ENCODE measurements at regions not wholly inside any gene's neighbourhood (a gene's known extent, or its start where the extent isn't known, plus 50 kb on each side); places are given as distances from the start of the nearest gene placed in this dataset.

GRCh38 chr1:162983671-162984425 lies 85.3 kb upstream of the RGS4 start:
- ATAC-seq (ENCODE audit: low read depth in 2 of 2) (no peak), DNase-seq (no peak)
- Mint-ChIP-seq H3K4me1 (no peaks in the 10 kb centered on the region), H3K27me3 (peaks cover 0 to 27% (median 11%) of the 10 kb centered on the region in 3 donors), H3K36me3 (no peaks in the 10 kb centered on the region), H3K27ac (no peak overlapping the region), H3K9me3 (peaks cover 0 to 1% (median 0%) of the 10 kb centered on the region in 7 donors), H3K4me3 (no peak overlapping the region)

GRCh38 chr1:162982364-162982763 lies 86.8 kb upstream of the RGS4 start:
- Mint-ChIP-seq H3K4me1 (no peaks in the 10 kb centered on the region), H3K9me3 (peaks cover 0 to 1% (median 0%) of the 10 kb centered on the region in 7 donors), H3K36me3 (no peaks in the 10 kb centered on the region), H3K4me3 (no peak overlapping the region), H3K27ac (no peak overlapping the region), H3K27me3 (peaks cover 0 to 22% (median 11%) of the 10 kb centered on the region in 3 donors)
- ATAC-seq (ENCODE audit: low read depth in 2 of 2) (no peak), DNase-seq (no peak)

GRCh38 chr1:162977944-162978568 lies 91.1 kb upstream of the RGS4 start:
- ATAC-seq (ENCODE audit: low read depth in 2 of 2): no peak
- Mint-ChIP-seq H3K36me3 (no peaks in the 10 kb centered on the region), H3K4me3 (no peak overlapping the region), H3K27ac (no peak overlapping the region), H3K4me1 (no peaks in the 10 kb centered on the region), H3K27me3 (peaks cover 0 to 20% (median 0%) of the 10 kb centered on the region in 3 donors), H3K9me3 (peaks cover 0 to 1% (median 0%) of the 10 kb centered on the region in 7 donors)
- DNase-seq: no peak

GRCh38 chr1:162976628-162977027 lies 92.5 kb upstream of the RGS4 start:
- DNase-seq: no peak
- peaks cover 0 to 23% (median 8%) of the 10 kb centered on the region in 3 donors for H3K27me3 Mint-ChIP-seq
- H3K27ac Mint-ChIP-seq: no peak overlapping the region
- H3K4me3 Mint-ChIP-seq: no peak overlapping the region
- H3K4me1 Mint-ChIP-seq: no peaks in the 10 kb centered on the region
- H3K9me3 Mint-ChIP-seq: peaks cover 0 to 3% (median 0%) of the 10 kb centered on the region in 7 donors
- no peak for ATAC-seq (ENCODE audit: low read depth in 2 of 2)
- H3K36me3 Mint-ChIP-seq: no peaks in the 10 kb centered on the region

- peaks cover 0 to 14% (median 9%) of the 10 kb centered on the region in 3 donors for H3K27me3 Mint-ChIP-seq
- no peak overlapping the region for H3K4me3 Mint-ChIP-seq
- no peaks in the 10 kb centered on the region for H3K36me3 Mint-ChIP-seq
- peaks cover 0 to 3% (median 0%) of the 10 kb centered on the region in 7 donors for H3K9me3 Mint-ChIP-seq
- no peaks in the 10 kb centered on the region for H3K4me1 Mint-ChIP-seq
- no peak overlapping the region for H3K27ac Mint-ChIP-seq
- no peak for DNase-seq
- no peak for ATAC-seq (ENCODE audit: low read depth in 2 of 2)
Observed at GRCh38 chr1:162974810-162975209, 94.4 kb upstream of the RGS4 start.

- H3K9me3 Mint-ChIP-seq: peaks cover 0 to 3% (median 0%) of the 10 kb centered on the region in 7 donors
- no peaks in the 10 kb centered on the region for H3K36me3 Mint-ChIP-seq
- H3K27ac Mint-ChIP-seq: no peak overlapping the region
- H3K4me1 Mint-ChIP-seq: no peaks in the 10 kb centered on the region
- no peak for ATAC-seq (ENCODE audit: low read depth in 2 of 2)
- no peak for DNase-seq
- H3K27me3 Mint-ChIP-seq: peaks cover 0 to 10% (median 9%) of the 10 kb centered on the region in 3 donors
- no peak overlapping the region for H3K4me3 Mint-ChIP-seq
Observed at GRCh38 chr1:162973381-162973795, 95.8 kb upstream of the RGS4 start.

GRCh38 chr1:162972773-162973172 lies 96.4 kb upstream of the RGS4 start:
- Mint-ChIP-seq H3K4me1 (no peaks in the 10 kb centered on the region), H3K27me3 (peaks cover 0 to 10% (median 9%) of the 10 kb centered on the region in 3 donors), H3K36me3 (no peaks in the 10 kb centered on the region), H3K27ac (no peak overlapping the region), H3K4me3 (no peak overlapping the region), H3K9me3 (peaks cover 0 to 3% (median 0%) of the 10 kb centered on the region in 7 donors)
- ATAC-seq (ENCODE audit: low read depth in 2 of 2) (no peak), DNase-seq (no peak)

- Mint-ChIP-seq H3K27me3 (peaks cover 0 to 10% (median 9%) of the 10 kb centered on the region in 3 donors), H3K36me3 (no peaks in the 10 kb centered on the region), H3K4me3 (no peak overlapping the region), H3K4me1 (no peaks in the 10 kb centered on the region), H3K9me3 (peaks cover 0 to 3% (median 0%) of the 10 kb centered on the region in 7 donors), H3K27ac (no peak overlapping the region)
- ATAC-seq (ENCODE audit: low read depth in 2 of 2): no peak
- DNase-seq: no peak
Observed at GRCh38 chr1:162970021-162970420, 99.1 kb upstream of the RGS4 start.

GRCh38 chr1:162966613-162967012 lies 102.5 kb upstream of the RGS4 start:
- Mint-ChIP-seq H3K4me1 (no peaks in the 10 kb centered on the region), H3K9me3 (peaks cover 0 to 21% (median 4%) of the 10 kb centered on the region in 7 donors), H3K27ac (no peak overlapping the region), H3K27me3 (peaks cover 0 to 10% (median 5%) of the 10 kb centered on the region in 3 donors), H3K36me3 (peaks cover 0 to 7% of the 10 kb centered on the region in 2 donors), H3K4me3 (no peak overlapping the region)
- ATAC-seq (ENCODE audit: low read depth in 2 of 2) (no peak), DNase-seq (no peak)

- ATAC-seq (ENCODE audit: low read depth in 2 of 2) (no peak), DNase-seq (no peak)
- Mint-ChIP-seq H3K36me3 (peaks cover 0 to 7% of the 10 kb centered on the region in 2 donors), H3K4me3 (no peak overlapping the region), H3K9me3 (peaks cover 0 to 21% (median 4%) of the 10 kb centered on the region in 7 donors), H3K27me3 (peaks cover 0 to 8% (median 5%) of the 10 kb centered on the region in 3 donors), H3K27ac (no peak overlapping the region), H3K4me1 (no peaks in the 10 kb centered on the region)
Observed at GRCh38 chr1:162964901-162965300, 103.9 kb upstream of the CCDC190 start.

GRCh38 chr1:162956922-162957321 lies 95.9 kb upstream of the CCDC190 start:
- Mint-ChIP-seq H3K27ac (no peak overlapping the region), H3K4me3 (no peak overlapping the region), H3K27me3 (peaks cover 20 to 24% (median 22%) of the 10 kb centered on the region in 3 donors), H3K4me1 (no peaks in the 10 kb centered on the region), H3K36me3 (no peaks in the 10 kb centered on the region), H3K9me3 (peaks cover 0 to 3% (median 0%) of the 10 kb centered on the region in 7 donors)
- ATAC-seq (ENCODE audit: low read depth in 2 of 2) (no peak), DNase-seq (no peak)

GRCh38 chr1:162954824-162955223 lies 93.8 kb upstream of the CCDC190 start:
- Mint-ChIP-seq H3K27ac (no peak overlapping the region), H3K9me3 (peaks cover 0 to 3% (median 0%) of the 10 kb centered on the region in 7 donors), H3K4me1 (no peaks in the 10 kb centered on the region), H3K27me3 (peaks cover 20 to 22% (median 20%) of the 10 kb centered on the region in 3 donors), H3K36me3 (no peaks in the 10 kb centered on the region), H3K4me3 (no peak overlapping the region)
- DNase-seq: no peak
- ATAC-seq (ENCODE audit: low read depth in 2 of 2): no peak

- no peak for ATAC-seq (ENCODE audit: low read depth in 2 of 2)
- H3K4me3 Mint-ChIP-seq: no peak overlapping the region
- H3K27ac Mint-ChIP-seq: no peak overlapping the region
- no peaks in the 10 kb centered on the region for H3K4me1 Mint-ChIP-seq
- H3K9me3 Mint-ChIP-seq: peaks cover 0 to 3% (median 0%) of the 10 kb centered on the region in 7 donors
- DNase-seq: no peak
- H3K27me3 Mint-ChIP-seq: peaks cover 15 to 22% (median 19%) of the 10 kb centered on the region in 3 donors
- no peaks in the 10 kb centered on the region for H3K36me3 Mint-ChIP-seq
Observed at GRCh38 chr1:162952956-162953355, 92.0 kb upstream of the CCDC190 start.
